ENCODE measurements at regions not wholly inside any gene's neighbourhood (a gene's known extent, or its start where the extent isn't known, plus 50 kb on each side); places are given as distances from the start of the nearest gene placed in this dataset.

GRCh38 chr10:4291990-4292389, 507.0 kb upstream of the KLF6 start:
- TF ChIP-seq CTCF (IDR thresholded peaks at IDR 0.05) (no peak), POLR2A (IDR thresholded peaks at IDR 0.05) (no peak)

All from testis (tissue), 2 donors.